Endothelial cell of umbilical vein (primary cell): ENCODE measurements at regions not wholly inside any gene's neighbourhood (a gene's known extent, or its start where the extent isn't known, plus 50 kb on each side); places are given as distances from the start of the nearest gene placed in this dataset.

ENCODE experiments used
- EZH2 ChIP-seq: IDR thresholded peaks from 2 replicates; pipeline ENCODE4 v1.6.1; 2012; ENCODE audit warnings: borderline replicate concordance, low read depth, mild to moderate bottlenecking, moderate library complexity, low read length, inconsistent platforms; ENCODE audit not compliant: severe bottlenecking
- JUN ChIP-seq: IDR thresholded peaks from 2 replicates; pipeline ENCODE4 v1.6.1; 2011; ENCODE audit warnings: borderline replicate concordance, low read depth; ENCODE audit not compliant: insufficient read length, insufficient read depth
- MAX ChIP-seq: IDR thresholded peaks from 2 replicates; pipeline ENCODE4 v1.6.1; 2011; ENCODE audit not compliant: insufficient read depth, insufficient read length
- MYC ChIP-seq: IDR thresholded peaks from one replicate; pipeline ENCODE4 v1.6.1; 2011; ENCODE audit warnings: mild to moderate bottlenecking, low read depth, low read length
- POLR2A ChIP-seq: IDR thresholded peaks from 2 replicates; pipeline ENCODE4 v1.6.1; 2012; ENCODE audit warnings: low read depth, mild to moderate bottlenecking, control low read depth, low read length
- POLR2AphosphoS5 ChIP-seq: IDR thresholded peaks from 2 replicates; pipeline ENCODE4 v1.6.1; 2012; ENCODE audit warnings: low read depth, mild to moderate bottlenecking, control low read depth, low read length, moderate library complexity; ENCODE audit not compliant: insufficient read depth
- TF ChIP-seq, protein P1 (sequence below), 2 donors: IDR thresholded peaks; 1 replicate in 1 of 2; 2 replicates in 1 of 2; pipeline ENCODE4 v1.5.1; 2011; ENCODE audit warnings: low read length in 2 of 2, mild to moderate bottlenecking in 2 of 2, moderate library complexity in 2 of 2, control low read depth in 1 of 2, inconsistent platforms in 1 of 2, low read depth in 1 of 2; ENCODE audit not compliant: insufficient read depth in 1 of 2; ENCODE audit errors: extremely low read depth in 1 of 2

DNA sequence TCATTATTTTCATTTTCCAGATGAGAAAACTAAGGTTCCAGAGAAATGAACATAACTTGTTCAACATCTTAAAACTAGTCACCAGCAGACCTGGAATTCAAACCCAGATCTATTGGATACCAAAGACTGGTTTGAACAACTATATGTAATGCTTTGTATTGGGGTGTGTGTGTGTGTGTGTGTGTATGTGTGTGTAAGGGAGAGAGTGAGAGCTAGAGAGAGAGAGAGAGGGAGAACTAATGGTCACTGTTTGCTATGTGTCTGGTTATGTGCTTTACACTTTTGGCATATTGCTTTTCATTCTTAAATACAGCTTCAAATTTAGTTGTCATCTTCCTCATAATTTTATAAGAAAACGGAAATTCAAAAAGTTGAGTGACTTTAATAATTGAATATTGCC lies 134.7 kb upstream of the ZNF217 start:
- TF ChIP-seq, protein P1, sequence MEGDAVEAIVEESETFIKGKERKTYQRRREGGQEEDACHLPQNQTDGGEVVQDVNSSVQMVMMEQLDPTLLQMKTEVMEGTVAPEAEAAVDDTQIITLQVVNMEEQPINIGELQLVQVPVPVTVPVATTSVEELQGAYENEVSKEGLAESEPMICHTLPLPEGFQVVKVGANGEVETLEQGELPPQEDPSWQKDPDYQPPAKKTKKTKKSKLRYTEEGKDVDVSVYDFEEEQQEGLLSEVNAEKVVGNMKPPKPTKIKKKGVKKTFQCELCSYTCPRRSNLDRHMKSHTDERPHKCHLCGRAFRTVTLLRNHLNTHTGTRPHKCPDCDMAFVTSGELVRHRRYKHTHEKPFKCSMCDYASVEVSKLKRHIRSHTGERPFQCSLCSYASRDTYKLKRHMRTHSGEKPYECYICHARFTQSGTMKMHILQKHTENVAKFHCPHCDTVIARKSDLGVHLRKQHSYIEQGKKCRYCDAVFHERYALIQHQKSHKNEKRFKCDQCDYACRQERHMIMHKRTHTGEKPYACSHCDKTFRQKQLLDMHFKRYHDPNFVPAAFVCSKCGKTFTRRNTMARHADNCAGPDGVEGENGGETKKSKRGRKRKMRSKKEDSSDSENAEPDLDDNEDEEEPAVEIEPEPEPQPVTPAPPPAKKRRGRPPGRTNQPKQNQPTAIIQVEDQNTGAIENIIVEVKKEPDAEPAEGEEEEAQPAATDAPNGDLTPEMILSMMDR (IDR thresholded peaks at IDR 0.05; ENCODE audit: extremely low read depth in 1 of 2, insufficient read depth in 1 of 2, low read depth in 1 of 2, low read length in 2 of 2): no peak
- TF ChIP-seq EZH2 (no peak), MYC (no peak), POLR2AphosphoS5 (no peak), POLR2A (no peak), MAX (no peak), JUN (no peak)
